CD4-positive, alpha-beta memory T cell (primary cell): ENCODE measurements at regions not wholly inside any gene's neighbourhood (a gene's known extent, or its start where the extent isn't known, plus 50 kb on each side); places are given as distances from the start of the nearest gene placed in this dataset.

Source experiments
- CTCF ChIA-PET: fragments of 350-600 bp; sonication (Branson Sonifier 250); formaldehyde crosslinking; loops from one replicate; lab custom pipeline; 2021; ENCODE audit warnings: inconsistent platforms; ENCODE audit not compliant: partially characterized antibody; lab: Charles Lee
- POLR2A ChIA-PET: fragments of 350-600 bp; sonication (Branson Sonifier 250); formaldehyde crosslinking; loops from one replicate; lab custom pipeline; 2021; ENCODE audit not compliant: partially characterized antibody; lab: Charles Lee
- DNase-seq, 5 donors: peaks; one replicate each; pipeline versions ENCODE4 v3.0.0 to v3.0.0-alpha.2; 2020 to 2022; ENCODE audit warnings: mixed read lengths in 1 of 5
- H3K27ac ChIP-seq: one replicate; pipeline ENCODE4 v1.7.0; 2013; ENCODE audit warnings: low read depth, low read length
- H3K27me3 ChIP-seq: 2 replicates; pipeline ENCODE4 v1.7.0; 2013; ENCODE audit warnings: mild to moderate bottlenecking, low read length, moderate library complexity; ENCODE audit not compliant: insufficient read depth
- H3K36me3 ChIP-seq: 2 replicates; pipeline ENCODE4 v1.7.0; 2013; ENCODE audit warnings: mild to moderate bottlenecking, low read length, moderate library complexity; ENCODE audit not compliant: insufficient read depth
- H3K4me1 ChIP-seq: 2 replicates; pipeline ENCODE4 v1.7.0; 2013; ENCODE audit warnings: mild to moderate bottlenecking, low read length, moderate library complexity; ENCODE audit not compliant: insufficient read depth
- H3K4me3 ChIP-seq, 2 donors: one replicate each; pipeline ENCODE4 v1.7.0; 2013; ENCODE audit warnings: low read length in 2 of 2, mild to moderate bottlenecking in 1 of 2
- H3K9me3 ChIP-seq, 2 donors: one replicate each; pipeline ENCODE4 v1.7.0; 2013; ENCODE audit warnings: low read length in 2 of 2, control low read depth in 1 of 2; ENCODE audit not compliant: control insufficient read depth in 1 of 2
- H3K27ac Mint-ChIP-seq, 7 donors: one replicate each; pipeline ENCODE4 v1.8.0; 2020 to 2021; ENCODE audit warnings: mixed read lengths in 7 of 7, mild to moderate bottlenecking in 6 of 7, inconsistent platforms in 3 of 7, moderate library complexity in 3 of 7
- H3K27me3 Mint-ChIP-seq, 2 donors: one replicate each; pipeline ENCODE4 v1.8.0; 2020 to 2021; ENCODE audit warnings: mixed read lengths in 2 of 2
- H3K36me3 Mint-ChIP-seq, 2 donors: one replicate each; pipeline ENCODE4 v1.8.0; 2020 to 2021; ENCODE audit warnings: mixed read lengths in 2 of 2, inconsistent platforms in 1 of 2, mild to moderate bottlenecking in 1 of 2
- H3K4me1 Mint-ChIP-seq, 4 donors: one replicate each; pipeline ENCODE4 v1.8.0; 2020 to 2021; ENCODE audit warnings: mixed read lengths in 4 of 4, mild to moderate bottlenecking in 1 of 4
- H3K4me3 Mint-ChIP-seq, 8 donors: one replicate each; pipeline ENCODE4 v1.8.0; 2020 to 2021; ENCODE audit warnings: mixed read lengths in 8 of 8, mild to moderate bottlenecking in 7 of 8, moderate library complexity in 6 of 8, inconsistent platforms in 3 of 8
- H3K9me3 Mint-ChIP-seq, 8 donors: one replicate each; pipeline ENCODE4 v1.8.0; 2020 to 2021; ENCODE audit warnings: mixed read lengths in 8 of 8, mild to moderate bottlenecking in 5 of 8, inconsistent platforms in 3 of 8, moderate library complexity in 1 of 8
- intact Hi-C: fragments of 100-400 bp; cut with micrococcal nuclease; formaldehyde crosslinking; loops from one replicate; pipeline ENCODE4 v1.15.1; 2023

DNA sequence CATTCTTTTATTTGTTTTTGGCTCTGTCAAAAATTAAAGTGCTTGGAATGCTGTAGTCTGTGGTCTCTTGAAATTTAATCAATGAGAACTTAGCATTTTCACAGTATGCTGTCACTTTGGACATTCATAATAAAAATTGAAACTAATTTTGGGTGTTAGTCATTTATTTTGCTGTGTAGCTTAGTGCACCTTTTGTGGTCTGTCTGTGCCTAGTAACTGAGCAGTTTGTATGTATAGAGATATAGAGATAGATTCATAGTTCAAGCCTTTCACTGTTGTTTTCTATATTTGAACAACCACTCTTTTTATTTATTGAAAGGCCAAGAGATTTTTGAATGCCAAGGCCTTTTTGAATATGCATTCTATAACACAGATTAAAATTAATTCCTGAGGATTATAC lies 86.4 kb upstream of the TIAM2 start:
- no peak overlapping the region for H3K4me3 Mint-ChIP-seq
- POLR2A ChIA-PET: no interaction called here
- intact Hi-C loops: no loop called here
- H3K9me3 ChIP-seq: no peaks in the 10 kb centered on the region
- no peaks in the 10 kb centered on the region for H3K4me1 ChIP-seq
- CTCF ChIA-PET: interaction anchor here (0.8 to 4.5 kb wide), 3 partner anchors 19 to 268 kb away, joined by 3 to 25 read pairs (median 3); no protein-coding TSS in a partner anchor
- DNase-seq: no peak
- peaks cover 5 to 13% of the 10 kb centered on the region in 2 donors for H3K36me3 Mint-ChIP-seq
- H3K27me3 Mint-ChIP-seq: no peaks in the 10 kb centered on the region
- H3K27ac ChIP-seq: no peak overlapping the region
- H3K4me1 Mint-ChIP-seq: no peaks in the 10 kb centered on the region
- H3K9me3 Mint-ChIP-seq: no peaks in the 10 kb centered on the region
- no peaks in the 10 kb centered on the region for H3K36me3 ChIP-seq
- H3K27ac Mint-ChIP-seq: no peak overlapping the region
- H3K27me3 ChIP-seq: no peaks in the 10 kb centered on the region
- no peak overlapping the region for H3K4me3 ChIP-seq

DNA sequence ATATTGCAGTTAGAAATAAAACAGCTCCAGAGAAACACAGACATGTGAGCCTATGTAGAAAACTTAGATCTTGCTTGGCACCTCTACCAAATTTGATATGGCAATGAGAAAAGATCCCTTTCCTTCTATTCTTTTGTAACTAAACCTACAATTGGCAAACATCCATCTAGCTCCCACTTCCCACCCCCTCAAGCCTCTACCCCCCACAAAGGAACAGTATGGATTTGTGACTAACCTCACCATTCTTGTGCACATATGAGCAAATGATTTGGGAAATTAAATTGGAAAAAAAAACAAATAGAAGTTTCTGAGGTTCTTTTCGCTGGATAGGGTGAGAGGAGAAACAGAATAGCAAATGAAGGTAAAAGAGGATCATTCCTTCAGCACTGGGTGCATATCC lies 85.8 kb upstream of the TIAM2 start:
- no peaks in the 10 kb centered on the region for H3K36me3 ChIP-seq
- Mint-ChIP-seq H3K4me1 (no peaks in the 10 kb centered on the region), H3K27me3 (no peaks in the 10 kb centered on the region), H3K27ac (no peak overlapping the region), H3K36me3 (peaks cover 5 to 13% of the 10 kb centered on the region in 2 donors), H3K9me3 (no peaks in the 10 kb centered on the region), H3K4me3 (no peak overlapping the region)
- no peaks in the 10 kb centered on the region for H3K9me3 ChIP-seq
- H3K4me3 ChIP-seq: no peak overlapping the region
- H3K27ac ChIP-seq: no peak overlapping the region
- H3K27me3 ChIP-seq: no peaks in the 10 kb centered on the region
- ChIA-PET CTCF (interaction anchor here (4.5 kb wide), 1 partner anchor 19 kb away, joined by 25 read pairs; no protein-coding TSS in a partner anchor), POLR2A (no interaction called here)
- intact Hi-C loops: no loop called here
- DNase-seq: no peak
- no peaks in the 10 kb centered on the region for H3K4me1 ChIP-seq

DNA sequence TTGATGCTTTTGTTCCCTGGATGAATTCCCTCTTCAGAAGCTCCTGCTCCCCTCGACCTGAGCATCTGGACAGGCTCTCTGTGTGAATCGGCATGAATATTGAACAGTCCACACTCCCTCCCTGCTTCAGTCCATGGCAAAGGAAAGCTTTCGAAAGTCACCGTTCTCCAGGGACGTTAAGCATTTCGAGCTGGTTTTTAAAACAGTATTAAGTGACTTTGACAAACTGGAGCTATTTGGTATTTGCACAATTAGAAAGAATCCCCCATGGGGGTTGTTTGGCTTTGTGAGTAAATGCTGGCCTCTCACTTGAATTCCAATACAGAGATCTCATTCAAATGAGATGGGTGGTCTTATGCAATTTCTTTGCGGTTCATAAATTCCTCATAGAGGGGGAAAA lies 85.3 kb upstream of the TIAM2 start:
- H3K4me3 Mint-ChIP-seq: no peak overlapping the region
- Histone ChIP-seq H3K4me3 (no peak overlapping the region), H3K4me1 (no peaks in the 10 kb centered on the region), H3K27ac (no peak overlapping the region), H3K36me3 (no peaks in the 10 kb centered on the region), H3K27me3 (no peaks in the 10 kb centered on the region), H3K9me3 (no peaks in the 10 kb centered on the region)
- POLR2A ChIA-PET: no interaction called here
- peaks cover 5 to 13% of the 10 kb centered on the region in 2 donors for H3K36me3 Mint-ChIP-seq
- H3K9me3 Mint-ChIP-seq: no peaks in the 10 kb centered on the region
- intact Hi-C loops: no loop called here
- DNase-seq: no peak
- H3K4me1 Mint-ChIP-seq: no peaks in the 10 kb centered on the region
- no peak overlapping the region for H3K27ac Mint-ChIP-seq
- CTCF ChIA-PET: interaction anchor here (4.5 kb wide), 1 partner anchor 18 kb away, joined by 25 read pairs; no protein-coding TSS in a partner anchor
- H3K27me3 Mint-ChIP-seq: no peaks in the 10 kb centered on the region

DNA sequence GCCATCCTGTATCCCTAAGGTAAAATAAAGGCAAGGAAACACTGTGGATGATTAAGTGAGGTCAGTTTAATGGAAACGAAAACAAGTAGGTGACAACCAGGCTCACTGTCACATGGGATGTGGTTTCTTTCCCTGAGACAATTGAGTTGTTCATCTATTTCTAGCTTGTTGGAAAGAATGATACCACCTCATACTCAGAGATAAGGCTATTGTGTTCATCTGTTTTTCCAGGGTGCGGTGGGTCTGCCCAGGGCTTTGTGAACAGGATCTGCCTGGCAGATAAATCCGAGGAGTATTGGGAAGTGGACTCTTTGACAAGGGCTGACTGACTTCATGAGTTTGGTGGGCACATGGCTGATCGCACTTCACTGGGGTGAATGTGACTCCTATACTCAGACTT lies 80.8 kb upstream of the TIAM2 start:
- Histone ChIP-seq H3K27me3 (no peaks in the 10 kb centered on the region), H3K4me3 (no peak overlapping the region), H3K36me3 (no peaks in the 10 kb centered on the region), H3K4me1 (no peaks in the 10 kb centered on the region), H3K27ac (no peak overlapping the region), H3K9me3 (no peaks in the 10 kb centered on the region)
- Mint-ChIP-seq H3K4me3 (no peak overlapping the region), H3K4me1 (no peaks in the 10 kb centered on the region), H3K9me3 (no peaks in the 10 kb centered on the region), H3K27me3 (no peaks in the 10 kb centered on the region), H3K27ac (no peak overlapping the region), H3K36me3 (peaks cover 0 to 3% of the 10 kb centered on the region in 2 donors)
- ChIA-PET CTCF (interaction anchor here (2.3 kb wide), 1 partner anchor 14 kb away, joined by 6 read pairs; no protein-coding TSS in a partner anchor), POLR2A (no interaction called here)
- intact Hi-C loops: no loop called here
- no peak for DNase-seq

DNA sequence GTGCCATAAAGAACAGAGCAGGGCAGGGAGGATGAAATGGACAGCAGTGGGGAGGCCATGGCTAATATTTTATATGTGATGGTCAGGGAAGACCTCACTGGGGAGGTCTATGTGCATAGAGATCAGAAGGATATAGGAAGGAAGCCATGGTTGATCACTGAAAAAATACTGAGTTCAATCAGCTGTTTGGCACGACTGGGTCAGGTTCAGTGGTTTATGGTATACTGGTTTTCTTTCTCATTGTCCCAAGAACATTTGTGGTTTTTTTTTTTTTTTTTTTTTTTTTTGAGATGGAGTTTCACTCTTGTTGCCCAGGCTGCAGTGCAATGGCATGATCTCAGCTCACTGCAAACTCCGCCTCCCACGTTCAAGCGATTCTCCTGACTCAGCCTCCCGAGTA lies 78.3 kb upstream of the TIAM2 start:
- no peak for DNase-seq
- Histone ChIP-seq H3K4me3 (no peak overlapping the region), H3K4me1 (no peaks in the 10 kb centered on the region), H3K27me3 (no peaks in the 10 kb centered on the region), H3K9me3 (no peaks in the 10 kb centered on the region), H3K36me3 (no peaks in the 10 kb centered on the region), H3K27ac (no peak overlapping the region)
- H3K4me3 Mint-ChIP-seq: no peak overlapping the region
- intact Hi-C loops: no loop called here
- no peaks in the 10 kb centered on the region for H3K36me3 Mint-ChIP-seq
- POLR2A ChIA-PET: interaction anchor here (0.6 to 1.1 kb wide), 2 partner anchors 254 to 328 kb away, joined by 3 read pairs; no protein-coding TSS in a partner anchor
- H3K27me3 Mint-ChIP-seq: no peaks in the 10 kb centered on the region
- CTCF ChIA-PET: interaction anchor here (1.0 kb wide), 1 partner anchor 9 kb away, joined by 5 read pairs; no protein-coding TSS in a partner anchor
- no peaks in the 10 kb centered on the region for H3K9me3 Mint-ChIP-seq
- H3K4me1 Mint-ChIP-seq: peaks cover 0 to 6% (median 1%) of the 10 kb centered on the region in 4 donors
- H3K27ac Mint-ChIP-seq: no peak overlapping the region

DNA sequence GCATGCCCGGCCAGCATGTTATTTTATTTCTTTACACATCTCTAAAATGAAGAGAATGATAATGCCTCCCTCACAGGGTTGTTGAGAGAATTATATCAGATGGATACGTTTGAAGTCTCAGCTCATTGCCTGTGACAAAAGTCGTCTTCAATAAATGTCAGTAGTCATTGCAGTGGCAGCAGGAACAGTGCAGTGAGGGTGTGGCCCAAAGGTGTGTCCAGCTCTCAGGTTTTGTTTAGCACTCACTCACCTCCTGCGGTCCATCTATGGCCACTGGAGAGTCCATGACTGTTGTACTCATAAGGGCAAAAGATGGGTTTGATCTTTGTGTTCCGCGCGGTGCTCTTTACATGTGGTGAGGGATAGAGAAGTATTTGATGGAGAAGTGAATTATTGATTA lies 77.2 kb upstream of the TIAM2 start:
- no peaks in the 10 kb centered on the region for H3K9me3 Mint-ChIP-seq
- no peak overlapping the region for H3K4me3 Mint-ChIP-seq
- H3K27ac Mint-ChIP-seq: no peak overlapping the region
- H3K27me3 Mint-ChIP-seq: no peaks in the 10 kb centered on the region
- H3K4me3 ChIP-seq: no peak overlapping the region
- peaks cover 0 to 9% (median 2%) of the 10 kb centered on the region in 4 donors for H3K4me1 Mint-ChIP-seq
- no peaks in the 10 kb centered on the region for H3K36me3 ChIP-seq
- POLR2A ChIA-PET: no interaction called here
- DNase-seq: no peak
- no peaks in the 10 kb centered on the region for H3K4me1 ChIP-seq
- no peaks in the 10 kb centered on the region for H3K36me3 Mint-ChIP-seq
- no peaks in the 10 kb centered on the region for H3K27me3 ChIP-seq
- CTCF ChIA-PET: no interaction called here
- H3K9me3 ChIP-seq: no peaks in the 10 kb centered on the region
- intact Hi-C loops: no loop called here
- no peak overlapping the region for H3K27ac ChIP-seq

DNA sequence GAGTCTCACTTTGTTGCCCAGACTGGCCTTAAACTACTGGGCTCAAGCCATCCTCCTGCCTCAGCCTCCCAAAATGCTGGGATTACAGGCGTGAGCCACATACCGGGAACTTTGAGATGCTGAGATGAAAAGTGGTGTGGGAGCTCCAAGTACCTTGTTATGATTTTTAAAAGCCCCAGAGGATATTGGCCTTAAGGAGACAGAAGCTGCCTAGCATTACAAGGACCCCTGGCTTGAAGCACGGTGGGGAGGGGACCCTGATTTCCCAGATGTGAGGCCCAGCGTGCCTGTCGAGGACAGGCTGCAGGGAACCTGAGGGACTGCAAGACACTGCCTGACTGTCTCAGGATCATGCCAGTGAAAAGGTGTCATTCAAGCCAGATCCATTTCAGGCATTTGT lies 75.3 kb upstream of the TIAM2 start:
- CTCF ChIA-PET: interaction anchor here (2.3 kb wide), 1 partner anchor 9 kb away, joined by 12 read pairs; no protein-coding TSS in a partner anchor
- H3K27me3 Mint-ChIP-seq: no peaks in the 10 kb centered on the region
- H3K36me3 Mint-ChIP-seq: no peaks in the 10 kb centered on the region

More for the DNA sequence above, 75.3 kb upstream of the TIAM2 start:
- POLR2A ChIA-PET: no interaction called here
- no peaks in the 10 kb centered on the region for H3K27me3 ChIP-seq
- H3K4me1 ChIP-seq: peaks cover 3% of the 10 kb centered on the region
- Mint-ChIP-seq H3K4me3 (no peak overlapping the region), H3K4me1 (peaks cover 4 to 20% (median 7%) of the 10 kb centered on the region in 4 donors), H3K9me3 (no peaks in the 10 kb centered on the region), H3K27ac (no peak overlapping the region)
- no peaks in the 10 kb centered on the region for H3K9me3 ChIP-seq
- intact Hi-C loops: no loop called here
- no peak for DNase-seq
- no peaks in the 10 kb centered on the region for H3K36me3 ChIP-seq
- H3K27ac ChIP-seq: no peak overlapping the region
- no peak overlapping the region for H3K4me3 ChIP-seq
